ENCODE measurements at regions not wholly inside any gene's neighbourhood (a gene's known extent, or its start where the extent isn't known, plus 50 kb on each side); places are given as distances from the start of the nearest gene placed in this dataset.

DNA sequence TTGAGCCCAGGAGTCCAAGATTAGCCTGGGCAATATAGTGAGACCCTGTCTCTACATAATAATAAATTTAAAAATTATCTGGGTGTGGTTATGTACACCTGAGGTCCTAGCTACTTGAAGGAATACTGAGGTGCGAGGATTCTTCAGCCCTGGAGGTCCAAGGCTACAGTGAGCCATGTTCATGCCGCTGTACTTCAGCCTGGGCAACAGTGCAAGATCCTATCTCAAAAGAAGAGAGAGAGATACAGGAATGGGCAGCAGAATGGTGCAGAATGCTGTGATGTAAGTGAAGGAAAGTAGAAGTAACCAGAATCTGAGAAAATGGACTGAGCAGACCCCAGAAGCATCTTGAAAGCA, 62.7 kb upstream of the EXOC4 start:
- no peak for TF ChIP-seq EZH2 (IDR thresholded peaks at IDR 0.05; ENCODE audit: borderline replicate concordance, low read depth, low read length, severe bottlenecking)
- TF ChIP-seq, protein P1, sequence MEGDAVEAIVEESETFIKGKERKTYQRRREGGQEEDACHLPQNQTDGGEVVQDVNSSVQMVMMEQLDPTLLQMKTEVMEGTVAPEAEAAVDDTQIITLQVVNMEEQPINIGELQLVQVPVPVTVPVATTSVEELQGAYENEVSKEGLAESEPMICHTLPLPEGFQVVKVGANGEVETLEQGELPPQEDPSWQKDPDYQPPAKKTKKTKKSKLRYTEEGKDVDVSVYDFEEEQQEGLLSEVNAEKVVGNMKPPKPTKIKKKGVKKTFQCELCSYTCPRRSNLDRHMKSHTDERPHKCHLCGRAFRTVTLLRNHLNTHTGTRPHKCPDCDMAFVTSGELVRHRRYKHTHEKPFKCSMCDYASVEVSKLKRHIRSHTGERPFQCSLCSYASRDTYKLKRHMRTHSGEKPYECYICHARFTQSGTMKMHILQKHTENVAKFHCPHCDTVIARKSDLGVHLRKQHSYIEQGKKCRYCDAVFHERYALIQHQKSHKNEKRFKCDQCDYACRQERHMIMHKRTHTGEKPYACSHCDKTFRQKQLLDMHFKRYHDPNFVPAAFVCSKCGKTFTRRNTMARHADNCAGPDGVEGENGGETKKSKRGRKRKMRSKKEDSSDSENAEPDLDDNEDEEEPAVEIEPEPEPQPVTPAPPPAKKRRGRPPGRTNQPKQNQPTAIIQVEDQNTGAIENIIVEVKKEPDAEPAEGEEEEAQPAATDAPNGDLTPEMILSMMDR (IDR thresholded peaks at IDR 0.05; ENCODE audit: borderline replicate concordance, extremely low read depth, low read length, poor library complexity, severe bottlenecking): no peak

Measured in DND-41 (cell line).